Fibroblast of skin of back (primary cell): ENCODE measurements at regions not wholly inside any gene's neighbourhood (a gene's known extent, or its start where the extent isn't known, plus 50 kb on each side); places are given as distances from the start of the nearest gene placed in this dataset.
A peak's percentile ranks its signal among the peaks of the same experiment; 100 is the strongest.
"Not testable (repeated sequence)": the region's sequence is repeated elsewhere in the genome, so short reads cannot be mapped to it uniquely, and the experiment has no call there.

ENCODE experiments used
- DNase-seq: peaks from one replicate; pipeline ENCODE4 v3.0.0-alpha.2; 2013

- DNase-seq = no peak
Observed at GRCh38 chr2:222760301-222760897, 88.9 kb downstream of the MOGAT1 start.

GRCh38 chr2:222761888-222762287 lies 90.4 kb downstream of the MOGAT1 start:
- DNase-seq = no peak

- DNase-seq = no peak
Observed at GRCh38 chr2:222762342-222762741, 90.9 kb downstream of the MOGAT1 start.

GRCh38 chr2:222765883-222766282 lies 94.4 kb downstream of the MOGAT1 start:
- not testable (repeated sequence) for DNase-seq

- not testable (repeated sequence) for DNase-seq
Observed at GRCh38 chr2:222768019-222768418, 92.8 kb upstream of the ACSL3 start.

- no peak for DNase-seq
Observed at GRCh38 chr2:222769446-222769845, 91.4 kb upstream of the ACSL3 start.

GRCh38 chr2:222769941-222770340 lies 90.9 kb upstream of the ACSL3 start:
- DNase-seq = no peak

GRCh38 chr2:222771832-222772231 lies 89.0 kb upstream of the ACSL3 start:
- DNase-seq = no peak

- peak; percentile 48 for DNase-seq
Observed at GRCh38 chr2:222774941-222775340, 85.9 kb upstream of the ACSL3 start.

- DNase-seq = no peak
Observed at GRCh38 chr2:222776792-222777191, 84.0 kb upstream of the ACSL3 start.

- no peak for DNase-seq
Observed at GRCh38 chr2:222778400-222778799, 82.4 kb upstream of the ACSL3 start.

GRCh38 chr2:222779145-222779832 lies 81.5 kb upstream of the ACSL3 start:
- no peak for DNase-seq

GRCh38 chr2:222780051-222780450 lies 80.8 kb upstream of the ACSL3 start:
- DNase-seq = no peak

GRCh38 chr2:222782201-222782730 lies 78.6 kb upstream of the ACSL3 start:
- no peak for DNase-seq

GRCh38 chr2:222783592-222783991 lies 77.2 kb upstream of the ACSL3 start:
- no peak for DNase-seq

GRCh38 chr2:222790932-222791331 lies 69.9 kb upstream of the ACSL3 start:
- DNase-seq = no peak

GRCh38 chr2:222792001-222792611 lies 68.7 kb upstream of the ACSL3 start:
- DNase-seq = peak; percentile 25

- no peak for DNase-seq
Observed at GRCh38 chr2:222794585-222795449, 66.0 kb upstream of the ACSL3 start.

GRCh38 chr2:222795450-222796357 lies 65.1 kb upstream of the ACSL3 start:
- no peak for DNase-seq

GRCh38 chr2:222796413-222797103 lies 64.3 kb upstream of the ACSL3 start:
- peak; percentile 19 for DNase-seq

GRCh38 chr2:222797261-222797660 lies 63.6 kb upstream of the ACSL3 start:
- DNase-seq = peak; percentile 62
